ENCODE measurements at regions not wholly inside any gene's neighbourhood (a gene's known extent, or its start where the extent isn't known, plus 50 kb on each side); places are given as distances from the start of the nearest gene placed in this dataset.

DNA sequence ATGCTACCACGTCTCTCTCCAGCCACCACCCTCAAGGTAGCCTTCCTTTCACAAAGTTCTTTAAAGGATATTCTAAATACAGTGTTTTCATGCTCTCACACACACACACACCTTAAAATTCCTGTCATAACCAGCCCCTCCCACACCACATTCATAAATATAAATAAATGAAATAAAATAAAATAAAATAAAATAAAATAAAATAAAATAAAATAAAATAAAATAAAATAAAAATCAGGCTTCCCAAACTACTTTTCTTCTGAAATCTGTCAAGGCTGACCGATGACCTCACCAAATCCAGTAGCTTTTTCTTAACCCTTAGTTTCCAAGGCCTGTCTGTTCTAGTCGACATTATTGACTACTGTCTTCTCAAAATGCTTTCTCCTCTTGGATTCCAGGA lies 378.4 kb downstream of the SEC23A start:
- TF ChIP-seq RAD21 (IDR thresholded peaks at IDR 0.05; ENCODE audit: low read depth) (no peak), ZFX (IDR thresholded peaks at IDR 0.05) (no peak), EZH2 (IDR thresholded peaks at IDR 0.05) (no peak), FOSL1 (IDR thresholded peaks at IDR 0.05; ENCODE audit: low read depth) (no peak), POLR2A (IDR thresholded peaks at IDR 0.05; ENCODE audit: borderline replicate concordance, extremely low read depth, insufficient read depth, insufficient read length) (no peak), YY1 (IDR thresholded peaks at IDR 0.05; ENCODE audit: extremely low read depth, insufficient replicate concordance, low read depth, low read length) (no peak)
- TF ChIP-seq, protein P1, sequence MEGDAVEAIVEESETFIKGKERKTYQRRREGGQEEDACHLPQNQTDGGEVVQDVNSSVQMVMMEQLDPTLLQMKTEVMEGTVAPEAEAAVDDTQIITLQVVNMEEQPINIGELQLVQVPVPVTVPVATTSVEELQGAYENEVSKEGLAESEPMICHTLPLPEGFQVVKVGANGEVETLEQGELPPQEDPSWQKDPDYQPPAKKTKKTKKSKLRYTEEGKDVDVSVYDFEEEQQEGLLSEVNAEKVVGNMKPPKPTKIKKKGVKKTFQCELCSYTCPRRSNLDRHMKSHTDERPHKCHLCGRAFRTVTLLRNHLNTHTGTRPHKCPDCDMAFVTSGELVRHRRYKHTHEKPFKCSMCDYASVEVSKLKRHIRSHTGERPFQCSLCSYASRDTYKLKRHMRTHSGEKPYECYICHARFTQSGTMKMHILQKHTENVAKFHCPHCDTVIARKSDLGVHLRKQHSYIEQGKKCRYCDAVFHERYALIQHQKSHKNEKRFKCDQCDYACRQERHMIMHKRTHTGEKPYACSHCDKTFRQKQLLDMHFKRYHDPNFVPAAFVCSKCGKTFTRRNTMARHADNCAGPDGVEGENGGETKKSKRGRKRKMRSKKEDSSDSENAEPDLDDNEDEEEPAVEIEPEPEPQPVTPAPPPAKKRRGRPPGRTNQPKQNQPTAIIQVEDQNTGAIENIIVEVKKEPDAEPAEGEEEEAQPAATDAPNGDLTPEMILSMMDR (IDR thresholded peaks at IDR 0.05 in 2 of 3, conservative IDR thresholded peaks at IDR 0.05 in 1 of 3; ENCODE audit: borderline replicate concordance in 1 of 3, insufficient read depth in 1 of 3, low read depth in 2 of 3, low read length in 2 of 3) = no peak
- TF ChIP-seq, protein P2, sequence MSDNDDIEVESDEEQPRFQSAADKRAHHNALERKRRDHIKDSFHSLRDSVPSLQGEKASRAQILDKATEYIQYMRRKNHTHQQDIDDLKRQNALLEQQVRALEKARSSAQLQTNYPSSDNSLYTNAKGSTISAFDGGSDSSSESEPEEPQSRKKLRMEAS (IDR thresholded peaks at IDR 0.05) = no peak

Measured in HCT116 (cell line).